H9 (cell line): ENCODE measurements at regions not wholly inside any gene's neighbourhood (a gene's known extent, or its start where the extent isn't known, plus 50 kb on each side); places are given as distances from the start of the nearest gene placed in this dataset.

Source experiments
- DNase-seq: peaks from one replicate; pipeline ENCODE4 v3.0.0-alpha.2; 2017
- H2AFZ ChIP-seq: one replicate; pipeline ENCODE4 v1.6.1; 2013; ENCODE audit warnings: mild to moderate bottlenecking, low read length, control low read depth, moderate library complexity
- H2AK5ac ChIP-seq: 2 replicates; pipeline ENCODE4 v1.6.1; 2013; ENCODE audit warnings: low read length, control low read depth, mixed read lengths; ENCODE audit not compliant: insufficient read length
- H2BK120ac ChIP-seq: one replicate; pipeline ENCODE4 v1.6.1; 2013; ENCODE audit warnings: low read depth, mild to moderate bottlenecking, low read length, control low read depth, inconsistent platforms; ENCODE audit not compliant: poor library complexity, severe bottlenecking
- H2BK12ac ChIP-seq: 2 replicates; pipeline ENCODE4 v1.6.1; 2013; ENCODE audit warnings: low read length, control low read depth, mixed read lengths, low read depth; ENCODE audit not compliant: insufficient read length
- H2BK15ac ChIP-seq: 2 replicates; pipeline ENCODE4 v1.6.1; 2013; ENCODE audit warnings: low read depth, low read length, control low read depth
- H2BK20ac ChIP-seq: one replicate; pipeline ENCODE4 v1.6.1; 2013; ENCODE audit warnings: low read depth, mild to moderate bottlenecking, low read length, control low read depth, inconsistent platforms; ENCODE audit not compliant: poor library complexity, severe bottlenecking
- H2BK5ac ChIP-seq: 2 replicates; pipeline ENCODE4 v1.6.1; 2013; ENCODE audit warnings: low read length, control low read depth, mixed read lengths; ENCODE audit not compliant: insufficient read length
- H3K14ac ChIP-seq: 2 replicates; pipeline ENCODE4 v1.6.1; 2013; ENCODE audit warnings: low read length, control low read depth; ENCODE audit not compliant: insufficient read depth
- H3K18ac ChIP-seq: 2 replicates; pipeline ENCODE4 v1.6.1; 2013; ENCODE audit warnings: low read depth, mild to moderate bottlenecking, mixed read lengths, low read length, control low read depth; ENCODE audit not compliant: insufficient read length
- H3K23ac ChIP-seq: 2 replicates; pipeline ENCODE4 v1.6.1; 2013; ENCODE audit warnings: low read length, control low read depth, mixed read lengths, low read depth; ENCODE audit not compliant: insufficient read length
- H3K23me2 ChIP-seq: 2 replicates; pipeline ENCODE4 v1.6.1; 2013; ENCODE audit warnings: low read depth, mild to moderate bottlenecking, mixed read lengths, low read length, control low read depth; ENCODE audit not compliant: insufficient read length, poor library complexity, severe bottlenecking
- H3K27ac ChIP-seq: 2 replicates; pipeline ENCODE4 v1.5.1; 2013; ENCODE audit warnings: low read length, control low read depth, mixed read lengths, low read depth; ENCODE audit not compliant: insufficient read length
- H3K27me3 ChIP-seq: 2 replicates; pipeline ENCODE4 v1.6.1; 2013; ENCODE audit warnings: low read length, control low read depth, inconsistent platforms; ENCODE audit not compliant: insufficient read depth
- H3K4ac ChIP-seq: 2 replicates; pipeline ENCODE4 v1.6.1; 2013; ENCODE audit warnings: low read depth, mild to moderate bottlenecking, control low read depth, inconsistent platforms, low read length, moderate library complexity
- H3K4me1 ChIP-seq: 2 replicates; pipeline ENCODE4 v1.6.1; 2013; ENCODE audit warnings: low read length, control low read depth, inconsistent platforms; ENCODE audit not compliant: insufficient read depth
- H3K4me2 ChIP-seq: 2 replicates; pipeline ENCODE4 v1.6.1; 2013; ENCODE audit warnings: low read length, control low read depth, mixed read lengths; ENCODE audit not compliant: insufficient read length, insufficient read depth
- H3K56ac ChIP-seq: 2 replicates; pipeline ENCODE4 v1.6.1; 2013; ENCODE audit warnings: low read depth, mild to moderate bottlenecking, mixed read lengths, low read length, control low read depth; ENCODE audit not compliant: insufficient read length
- H3K79me1 ChIP-seq: 2 replicates; pipeline ENCODE4 v1.6.1; 2013; ENCODE audit warnings: low read depth, mild to moderate bottlenecking, moderate library complexity, low read length, control low read depth, inconsistent platforms; ENCODE audit not compliant: insufficient read depth, poor library complexity, severe bottlenecking
- H3K79me2 ChIP-seq: 2 replicates; pipeline ENCODE4 v1.6.1; 2013; ENCODE audit warnings: low read length, control low read depth, inconsistent platforms; ENCODE audit not compliant: insufficient read depth
- H3K9ac ChIP-seq: 2 replicates; pipeline ENCODE4 v1.6.1; 2013; ENCODE audit warnings: low read length, control low read depth, mixed read lengths; ENCODE audit not compliant: insufficient read length; ENCODE audit errors: extremely low read depth
- H3K9me3 ChIP-seq: one replicate; pipeline ENCODE4 v1.6.1; 2013; ENCODE audit warnings: low read depth, low read length, inconsistent platforms; ENCODE audit not compliant: control insufficient read depth
- H3T11ph ChIP-seq: one replicate; pipeline ENCODE4 v1.6.1; 2013; ENCODE audit warnings: mild to moderate bottlenecking, low read length, control low read depth, inconsistent platforms
- H4K20me1 ChIP-seq: one replicate; pipeline ENCODE4 v1.6.1; 2013; ENCODE audit not compliant: control insufficient read depth, insufficient read length, insufficient read depth
- H4K5ac ChIP-seq: 2 replicates; pipeline ENCODE4 v1.6.1; 2013; ENCODE audit warnings: low read depth, mild to moderate bottlenecking, mixed read lengths, low read length, control low read depth; ENCODE audit not compliant: insufficient read length
- H4K8ac ChIP-seq: replicated peaks from 2 replicates; pipeline ENCODE4 v1.6.1; 2013; ENCODE audit warnings: low read length, control low read depth, mixed read lengths, low read depth; ENCODE audit not compliant: insufficient read length
- H4K91ac ChIP-seq: 2 replicates; pipeline ENCODE4 v1.6.1; 2013; ENCODE audit warnings: low read depth, mild to moderate bottlenecking, moderate library complexity, mixed read lengths, low read length, control low read depth; ENCODE audit not compliant: insufficient read length
- H3K27ac Mint-ChIP-seq, 3 experiments: 2 replicates in 2 of 3; 3 replicates in 1 of 3; pipeline ENCODE4 v1.8.0; 2020 to 2021; ENCODE audit warnings: mixed read lengths in 3 of 3, mild to moderate bottlenecking in 1 of 3, moderate library complexity in 1 of 3
- H3K27me3 Mint-ChIP-seq: 2 replicates; pipeline ENCODE4 v1.8.0; 2021; ENCODE audit warnings: low read depth, mild to moderate bottlenecking, moderate library complexity, mixed read lengths
- H3K36me3 Mint-ChIP-seq, 3 experiments: 2 replicates in 2 of 3; 3 replicates in 1 of 3; pipeline ENCODE4 v1.8.0; 2020 to 2021; ENCODE audit warnings: low read depth in 3 of 3, mixed read lengths in 3 of 3; ENCODE audit not compliant: insufficient read depth in 1 of 3
- H3K4me1 Mint-ChIP-seq, 2 experiments: 2 replicates each; pipeline ENCODE4 v1.8.0; 2020; ENCODE audit warnings: mixed read lengths in 2 of 2
- H3K4me3 Mint-ChIP-seq, 2 experiments: 2 replicates in 1 of 2; 3 replicates in 1 of 2; pipeline ENCODE4 v1.8.0; 2020 to 2021; ENCODE audit warnings: mild to moderate bottlenecking in 2 of 2, mixed read lengths in 2 of 2, moderate library complexity in 1 of 2
- H3K9me3 Mint-ChIP-seq, 2 experiments: 2 replicates in 1 of 2; 3 replicates in 1 of 2; pipeline ENCODE4 v1.8.0; 2020; ENCODE audit warnings: mild to moderate bottlenecking in 2 of 2, mixed read lengths in 2 of 2, moderate library complexity in 1 of 2
- TF ChIP-seq, protein P1 (sequence below): fragments of 200-600 bp; sonication (generic); conservative IDR thresholded peaks from 3 replicates; pipeline ENCODE4 v1.8.0; 2021; ENCODE audit warnings: antibody characterized with exemption, mild to moderate bottlenecking

DNA sequence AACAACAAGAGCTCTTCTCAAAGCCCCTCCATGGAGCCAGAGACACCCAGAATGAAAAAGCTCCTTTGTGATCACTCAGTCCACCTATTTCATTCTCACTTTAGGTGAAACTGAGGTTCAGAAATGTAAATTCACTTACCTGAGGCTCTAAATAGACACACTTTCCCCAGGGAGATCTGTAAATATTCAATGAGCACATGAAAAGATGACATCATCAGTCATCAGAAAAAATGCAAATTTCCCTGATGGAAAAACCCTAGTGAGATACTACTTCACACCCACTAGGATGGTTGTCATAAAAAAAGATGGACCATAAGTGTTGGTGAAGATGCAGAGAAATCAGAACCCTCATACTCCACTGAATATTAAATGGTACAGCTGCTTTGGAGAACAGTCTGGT is 339.2 kb downstream of the EN1 start:
- Histone ChIP-seq H3K27ac (no peak overlapping the region), H3K9ac (no peak overlapping the region), H2BK120ac (no peak overlapping the region), H4K5ac (no peak overlapping the region), H3K79me2 (no peaks in the 10 kb centered on the region), H3T11ph (no peak overlapping the region), H3K9me3 (no peaks in the 10 kb centered on the region), H3K23me2 (no peaks in the 10 kb centered on the region), H2BK15ac (no peak overlapping the region), H3K23ac (no peak overlapping the region), H2BK12ac (no peak overlapping the region), H2AK5ac (no peak overlapping the region), H3K4ac (no peak overlapping the region), H3K79me1 (no peaks in the 10 kb centered on the region), H3K4me1 (no peaks in the 10 kb centered on the region; the same call in 1 of the 2 replicates), H3K18ac (no peak overlapping the region), H2BK5ac (no peak overlapping the region), H4K20me1 (no peaks in the 10 kb centered on the region), H2BK20ac (no peak overlapping the region), H4K8ac (no peak overlapping the region), H3K4me2 (no peak overlapping the region), H3K27me3 (no peaks in the 10 kb centered on the region), H4K91ac (no peak overlapping the region), H3K14ac (no peak overlapping the region), H2AFZ (no peak overlapping the region), H3K56ac (no peak overlapping the region)
- Mint-ChIP-seq H3K27ac (no peak overlapping the region), H3K27me3 (peaks cover 5% of the 10 kb centered on the region), H3K36me3 (no peaks in the 10 kb centered on the region), H3K9me3 (no peaks in the 10 kb centered on the region), H3K4me3 (no peak overlapping the region), H3K4me1 (peaks cover 12 to 14% of the 10 kb centered on the region in 2 experiments)
- TF ChIP-seq, protein P1, sequence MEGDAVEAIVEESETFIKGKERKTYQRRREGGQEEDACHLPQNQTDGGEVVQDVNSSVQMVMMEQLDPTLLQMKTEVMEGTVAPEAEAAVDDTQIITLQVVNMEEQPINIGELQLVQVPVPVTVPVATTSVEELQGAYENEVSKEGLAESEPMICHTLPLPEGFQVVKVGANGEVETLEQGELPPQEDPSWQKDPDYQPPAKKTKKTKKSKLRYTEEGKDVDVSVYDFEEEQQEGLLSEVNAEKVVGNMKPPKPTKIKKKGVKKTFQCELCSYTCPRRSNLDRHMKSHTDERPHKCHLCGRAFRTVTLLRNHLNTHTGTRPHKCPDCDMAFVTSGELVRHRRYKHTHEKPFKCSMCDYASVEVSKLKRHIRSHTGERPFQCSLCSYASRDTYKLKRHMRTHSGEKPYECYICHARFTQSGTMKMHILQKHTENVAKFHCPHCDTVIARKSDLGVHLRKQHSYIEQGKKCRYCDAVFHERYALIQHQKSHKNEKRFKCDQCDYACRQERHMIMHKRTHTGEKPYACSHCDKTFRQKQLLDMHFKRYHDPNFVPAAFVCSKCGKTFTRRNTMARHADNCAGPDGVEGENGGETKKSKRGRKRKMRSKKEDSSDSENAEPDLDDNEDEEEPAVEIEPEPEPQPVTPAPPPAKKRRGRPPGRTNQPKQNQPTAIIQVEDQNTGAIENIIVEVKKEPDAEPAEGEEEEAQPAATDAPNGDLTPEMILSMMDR = no peak
- DNase-seq = no peak
